Stimulated activated CD8-positive, alpha-beta memory T cell treated with anti-CD3 and anti-CD28 coated beads, Interleukin-4, amount 100 ng/mL, for 48 hours (primary cell): ENCODE measurements at regions not wholly inside any gene's neighbourhood (a gene's known extent, or its start where the extent isn't known, plus 50 kb on each side); places are given as distances from the start of the nearest gene placed in this dataset.
"Not testable (repeated sequence)": the region's sequence is repeated elsewhere in the genome, so short reads cannot be mapped to it uniquely, and the experiment has no call there.

Experiments used
- DNase-seq: peaks from one replicate; pipeline ENCODE4 v3.0.0-alpha.2; 2020

DNA sequence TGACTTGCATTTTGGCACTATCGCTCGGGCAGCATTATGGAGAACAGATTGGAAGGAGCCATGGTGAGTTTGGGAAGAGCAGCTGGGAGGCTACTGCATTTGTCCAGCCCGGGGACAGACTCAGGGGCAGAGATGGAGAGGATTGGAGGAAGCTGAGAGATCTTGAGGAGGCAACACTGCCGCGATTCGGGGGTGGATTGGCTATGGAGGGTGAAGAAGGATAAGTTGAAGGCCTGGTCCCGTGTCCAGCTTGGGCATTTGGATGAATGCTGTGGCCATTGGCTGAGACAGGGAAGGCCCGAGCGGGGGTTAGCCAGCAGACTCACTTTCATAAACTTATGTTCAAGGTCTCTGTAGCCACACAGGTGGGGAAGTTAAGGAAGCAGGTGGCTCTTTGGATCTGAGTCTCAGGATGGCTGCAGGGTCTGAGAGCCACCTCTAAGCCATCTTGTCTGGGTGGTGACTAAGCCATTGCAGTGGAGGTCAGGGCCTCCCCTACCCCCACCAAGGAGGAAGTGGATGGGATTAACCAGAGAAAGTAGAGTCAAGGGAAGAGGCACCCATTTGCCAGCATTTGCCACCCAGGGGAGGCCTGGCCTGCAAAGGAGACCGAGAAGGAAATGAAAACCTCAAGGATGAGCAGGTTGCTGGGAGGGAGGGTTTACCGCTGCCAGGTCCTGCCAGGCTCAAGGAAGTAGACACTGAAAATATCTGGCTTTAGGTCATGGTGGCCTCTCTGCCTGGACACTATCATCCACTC lies 144.0 kb upstream of the TLE3 start:
- no peak for DNase-seq

DNA sequence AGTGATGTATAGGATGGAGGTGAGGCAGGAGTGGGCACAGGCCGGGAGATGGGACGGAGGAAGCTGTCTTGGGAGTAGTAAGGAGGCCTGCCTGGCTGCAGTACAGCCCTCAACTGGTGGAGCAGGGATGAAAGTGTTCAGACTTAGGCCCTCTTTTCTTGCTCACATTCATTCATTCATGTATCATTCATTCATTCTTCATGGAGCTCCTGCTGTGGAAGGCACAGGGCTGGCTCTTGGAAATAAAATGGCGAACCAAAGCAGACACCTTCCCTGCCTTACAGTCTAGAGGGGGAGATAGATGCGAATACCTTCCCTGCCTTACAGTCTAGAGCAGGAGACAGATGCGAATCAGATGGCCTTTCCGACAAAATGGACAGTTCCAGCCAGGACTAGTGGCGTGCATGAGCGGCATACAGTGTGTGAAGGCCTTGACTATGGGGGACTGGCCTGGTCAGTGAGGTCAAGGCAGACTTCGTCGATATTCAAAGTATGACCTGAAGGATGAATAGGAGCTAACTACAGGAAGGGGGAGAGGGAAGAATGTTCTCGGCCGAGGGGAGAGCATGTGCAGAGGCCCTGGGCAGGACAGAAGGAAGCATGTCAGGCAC lies 143.2 kb upstream of the TLE3 start:
- DNase-seq, result no peak

DNA sequence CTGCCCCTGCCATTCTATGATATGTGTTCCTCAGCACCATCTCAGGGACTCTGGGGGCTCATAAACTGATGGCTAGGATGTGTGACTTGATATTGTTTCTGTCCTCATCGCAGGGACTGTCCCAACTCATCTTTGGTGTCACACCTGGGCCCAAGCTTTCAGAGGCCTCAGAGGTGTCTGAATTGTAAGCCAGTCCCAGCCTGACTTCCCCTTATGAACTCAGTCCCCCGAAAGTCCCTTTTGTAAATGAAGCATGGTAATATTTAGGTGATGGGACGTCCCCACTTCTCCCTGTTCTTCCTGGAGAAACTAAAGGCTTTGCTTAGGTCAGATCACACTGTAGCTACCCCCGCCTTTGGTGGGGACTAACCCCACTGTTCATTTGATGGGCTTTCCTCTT lies 142.4 kb upstream of the TLE3 start:
- DNase-seq, result no peak

DNA sequence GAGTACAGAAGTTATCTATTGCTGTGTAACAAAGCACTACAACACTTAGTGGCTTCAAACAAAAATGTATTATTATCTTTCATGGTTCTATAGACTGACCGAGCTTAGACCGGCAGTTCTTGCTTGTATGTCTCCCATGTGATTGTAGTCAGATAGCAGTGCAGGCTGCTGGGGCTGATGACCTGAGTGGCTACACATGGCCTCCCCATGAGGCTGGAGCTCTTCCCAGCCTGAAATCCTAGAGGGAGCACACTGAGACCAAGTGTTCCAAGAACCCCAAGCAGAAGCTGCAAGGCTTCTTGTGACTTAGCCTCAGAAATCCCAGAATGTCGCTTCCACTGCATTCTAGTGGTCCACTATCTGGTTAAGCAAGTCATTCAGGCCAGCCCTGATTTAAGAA lies 141.2 kb upstream of the TLE3 start:
- no peak for DNase-seq

DNA sequence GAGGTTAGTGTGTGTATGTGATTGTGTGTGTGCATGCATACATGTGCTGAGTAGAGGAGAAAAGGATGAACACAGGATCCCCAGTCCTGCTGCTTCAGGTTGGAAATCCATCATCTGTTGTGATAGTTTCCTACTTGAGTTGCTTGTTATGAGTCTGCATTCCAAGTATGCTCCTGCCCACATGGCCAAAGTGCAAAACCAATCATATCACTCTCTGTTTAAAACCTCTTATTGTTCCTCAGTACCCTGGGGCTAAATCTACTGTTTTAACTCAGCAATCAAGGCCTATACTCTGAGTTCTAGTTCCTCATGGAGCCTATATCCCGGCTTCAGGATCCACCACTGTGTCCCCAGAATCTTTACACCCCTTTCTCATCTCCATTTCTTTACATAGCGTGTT lies 139.9 kb upstream of the TLE3 start:
- no peak for DNase-seq

DNA sequence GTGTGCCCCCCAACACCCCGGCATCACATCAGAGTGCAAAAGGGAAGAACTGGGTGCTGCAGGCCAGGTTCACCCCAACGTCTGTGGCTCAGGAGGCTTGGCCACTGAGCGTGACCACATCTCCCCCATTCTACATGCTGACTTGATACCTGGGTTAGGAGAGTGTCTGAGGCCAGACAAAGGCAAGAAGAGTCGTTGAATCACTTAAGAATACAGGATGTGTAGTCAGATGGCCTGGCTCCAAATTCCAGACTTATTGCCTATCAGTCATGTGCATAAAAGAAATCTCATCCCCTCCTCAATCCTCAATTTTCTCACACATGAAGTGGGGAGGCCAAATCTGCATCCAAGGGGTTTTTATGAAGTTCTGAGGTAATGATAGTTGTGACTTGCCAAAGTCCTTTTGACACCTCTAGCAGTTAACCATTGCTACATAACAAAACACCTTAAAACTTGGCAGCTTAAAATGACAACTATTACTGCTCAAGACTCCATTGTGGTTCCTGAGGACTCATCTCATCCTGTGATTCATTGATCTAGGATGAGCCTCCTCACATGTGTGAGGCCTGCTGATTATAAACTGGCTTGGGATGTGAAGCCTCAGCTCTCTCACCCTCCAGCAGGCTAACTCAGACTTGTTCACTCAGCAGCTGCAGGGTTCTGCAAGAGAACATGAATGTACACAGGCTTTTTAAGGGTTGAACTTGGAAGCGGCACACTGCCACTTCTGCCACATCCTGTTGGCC lies 138.8 kb upstream of the TLE3 start:
- DNase-seq, result no peak

DNA sequence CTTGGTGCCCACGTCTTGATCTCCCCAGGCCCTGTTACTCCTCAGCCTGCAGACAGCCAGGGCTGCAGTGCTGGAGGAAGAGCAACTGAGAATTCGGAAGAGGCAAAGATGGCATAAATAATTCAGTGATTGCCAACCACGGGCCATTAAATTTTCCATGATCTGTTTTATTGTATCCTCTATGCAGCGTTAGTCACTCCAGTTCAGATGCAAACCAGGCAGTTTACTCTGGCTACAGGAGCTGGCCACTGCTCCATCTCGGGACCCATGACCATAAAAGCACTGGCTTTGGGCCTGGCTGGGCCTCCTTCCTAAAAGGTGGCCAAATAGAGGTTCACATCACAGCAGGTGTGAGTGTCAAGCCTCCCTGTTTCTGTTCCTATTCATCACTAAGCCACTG lies 137.6 kb upstream of the TLE3 start:
- no peak for DNase-seq

DNA sequence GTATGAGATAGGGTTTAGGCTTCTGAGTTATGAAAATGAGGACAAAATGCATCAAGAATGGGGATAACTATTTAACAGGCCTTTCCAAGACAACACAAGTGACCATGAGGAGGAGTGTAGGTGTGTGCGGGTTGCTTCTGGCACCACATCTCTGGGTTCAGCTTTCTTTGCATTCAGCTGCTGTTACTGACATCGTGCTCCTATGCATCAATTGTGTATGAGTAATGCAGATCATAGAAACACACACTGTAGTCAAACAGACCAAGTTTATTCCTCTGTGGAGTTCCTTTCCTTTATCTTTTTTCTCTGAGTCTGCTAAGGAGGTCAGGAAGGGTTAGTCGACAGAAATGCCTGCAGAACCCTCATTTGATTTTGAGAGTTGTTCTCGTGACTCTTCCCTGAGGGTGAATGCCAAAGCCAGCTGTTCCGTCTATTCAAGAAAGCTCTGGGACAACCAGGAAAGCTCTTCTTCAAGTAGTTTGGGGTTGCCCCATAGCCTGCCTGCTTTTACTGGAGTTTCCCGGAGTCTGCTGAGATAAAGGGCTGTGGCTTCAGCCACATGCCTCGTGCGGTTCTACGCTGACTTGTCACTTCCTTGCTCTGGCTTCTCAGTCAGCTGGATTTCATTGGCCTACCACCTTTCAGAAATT lies 136.7 kb upstream of the TLE3 start:
- DNase-seq, result no peak

DNA sequence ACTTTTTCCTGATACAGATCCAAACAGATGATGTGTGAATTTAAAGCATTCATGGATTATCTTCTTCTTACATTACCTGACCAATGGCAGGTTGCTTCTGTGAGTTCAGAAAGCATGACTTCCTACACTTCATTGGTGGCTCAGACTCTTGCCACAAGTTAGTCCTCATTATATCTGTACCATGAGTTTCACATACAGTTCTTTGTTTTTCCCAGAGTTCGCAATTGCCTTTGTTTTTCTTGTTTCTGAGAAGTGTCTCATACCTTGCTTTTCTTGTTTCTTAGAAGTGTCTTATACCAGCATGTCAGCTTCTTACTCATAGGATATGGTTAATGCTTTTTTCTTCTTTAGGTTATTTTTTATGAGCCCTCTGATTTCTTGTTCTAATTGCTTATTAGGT lies 133.8 kb upstream of the TLE3 start:
- DNase-seq, result no peak

DNA sequence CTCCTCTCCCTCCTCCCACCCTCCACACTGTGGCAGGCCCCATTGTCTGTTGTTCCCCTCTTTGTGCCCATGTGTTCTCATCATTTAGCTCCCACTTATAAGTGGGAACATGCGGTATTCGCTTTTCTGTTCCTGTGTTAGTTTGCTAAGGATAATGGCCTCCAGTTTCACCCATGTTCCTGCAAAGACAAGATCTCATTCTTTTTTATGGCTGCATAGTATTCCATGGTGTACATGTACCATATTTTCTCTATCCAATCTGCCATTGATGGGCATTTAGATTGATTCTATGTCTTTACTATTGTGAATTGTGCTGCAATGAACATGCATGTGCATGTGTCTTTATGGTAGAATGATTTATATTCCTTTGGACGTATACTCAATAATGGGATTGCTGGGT lies 130.2 kb upstream of the TLE3 start:
- not testable (repeated sequence) for DNase-seq

DNA sequence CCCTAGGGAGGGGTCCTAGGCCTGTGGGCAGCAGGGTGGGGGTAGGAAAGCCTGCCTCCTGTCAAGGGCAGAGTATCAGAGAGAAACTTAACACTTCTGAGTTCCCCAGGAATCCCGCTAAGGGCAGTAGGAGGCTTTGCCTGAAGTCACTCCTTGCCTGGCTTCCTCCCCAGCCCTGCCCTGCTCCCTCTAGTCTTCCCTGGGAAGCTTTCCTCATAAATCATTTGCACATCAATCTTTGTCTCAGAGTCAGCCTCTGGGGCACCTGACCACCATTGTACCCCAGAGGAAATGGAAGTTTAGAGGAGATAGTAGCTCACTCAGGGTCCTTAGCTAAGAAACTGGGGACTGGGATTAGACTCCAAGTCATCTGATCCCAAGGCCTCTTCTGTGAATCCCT lies 129.4 kb upstream of the TLE3 start:
- DNase-seq, result no peak

DNA sequence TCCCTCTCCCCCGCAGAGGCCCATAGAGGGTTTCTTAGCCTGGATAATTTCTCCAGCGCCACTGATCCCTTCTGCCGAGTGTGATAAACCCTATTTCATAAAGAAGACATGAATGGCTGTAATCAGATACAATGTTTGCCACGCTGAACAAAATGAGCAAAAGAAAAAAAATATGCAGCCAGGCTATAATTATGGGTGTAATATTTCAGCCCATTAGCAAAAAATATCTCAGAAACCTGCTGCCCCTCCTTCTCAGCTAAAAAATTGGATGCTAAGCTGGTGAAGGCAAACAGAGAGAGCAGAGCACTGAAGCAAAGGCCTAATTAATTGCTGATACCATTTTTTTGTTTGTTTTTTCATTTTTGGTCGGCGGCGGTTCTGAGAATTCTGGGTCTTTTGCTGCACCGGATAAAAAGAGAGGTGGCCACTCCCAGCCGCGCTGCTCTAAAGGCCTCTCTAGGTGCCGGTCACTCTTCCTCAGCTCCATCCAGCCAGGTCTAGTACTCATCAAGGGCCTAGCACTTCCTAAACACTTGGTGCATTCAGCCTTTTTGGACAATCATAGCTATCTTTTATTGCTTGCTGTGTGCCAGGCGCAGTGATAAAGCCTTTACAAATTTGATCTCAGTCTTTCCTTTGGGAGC lies 128.7 kb upstream of the TLE3 start:
- DNase-seq, result no peak

DNA sequence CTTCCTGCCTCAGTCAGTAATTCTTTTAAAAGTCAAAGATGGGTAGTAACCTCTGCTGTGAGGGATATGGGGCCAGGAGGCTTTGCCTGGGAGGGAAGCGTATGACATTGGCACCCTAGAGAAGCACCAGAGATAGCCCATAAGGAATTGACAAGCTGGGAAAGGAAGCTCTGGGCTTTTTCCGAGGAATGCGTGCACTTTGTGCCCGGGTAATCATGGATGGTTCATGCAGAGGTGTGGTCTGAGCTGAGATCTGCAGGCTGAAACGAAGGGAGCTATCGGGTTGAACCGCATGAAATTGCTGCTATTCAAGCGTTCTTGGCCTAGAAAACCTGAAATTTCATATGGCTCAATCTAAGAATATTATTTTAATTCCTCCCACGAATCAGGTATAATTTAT lies 127.7 kb upstream of the TLE3 start:
- DNase-seq, result no peak

DNA sequence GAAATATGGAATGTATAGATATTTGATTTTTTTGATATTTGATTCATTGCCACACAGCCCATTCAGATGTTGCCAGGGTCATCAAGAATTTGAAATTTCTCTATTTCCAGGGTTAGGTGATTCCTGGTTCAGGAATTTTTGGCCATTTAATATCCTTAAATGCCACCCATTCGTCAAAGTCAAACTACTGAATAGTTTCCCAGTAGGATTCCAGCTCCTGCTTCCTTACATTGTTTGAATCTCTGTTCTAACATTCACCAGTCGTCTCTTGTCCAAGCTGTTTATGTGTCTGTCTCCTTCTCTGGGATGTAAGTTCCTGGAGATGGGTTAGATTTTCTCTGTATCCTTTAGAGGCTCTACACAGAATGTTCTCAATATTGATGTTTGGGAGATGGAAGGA lies 124.9 kb upstream of the TLE3 start:
- no peak for DNase-seq

DNA sequence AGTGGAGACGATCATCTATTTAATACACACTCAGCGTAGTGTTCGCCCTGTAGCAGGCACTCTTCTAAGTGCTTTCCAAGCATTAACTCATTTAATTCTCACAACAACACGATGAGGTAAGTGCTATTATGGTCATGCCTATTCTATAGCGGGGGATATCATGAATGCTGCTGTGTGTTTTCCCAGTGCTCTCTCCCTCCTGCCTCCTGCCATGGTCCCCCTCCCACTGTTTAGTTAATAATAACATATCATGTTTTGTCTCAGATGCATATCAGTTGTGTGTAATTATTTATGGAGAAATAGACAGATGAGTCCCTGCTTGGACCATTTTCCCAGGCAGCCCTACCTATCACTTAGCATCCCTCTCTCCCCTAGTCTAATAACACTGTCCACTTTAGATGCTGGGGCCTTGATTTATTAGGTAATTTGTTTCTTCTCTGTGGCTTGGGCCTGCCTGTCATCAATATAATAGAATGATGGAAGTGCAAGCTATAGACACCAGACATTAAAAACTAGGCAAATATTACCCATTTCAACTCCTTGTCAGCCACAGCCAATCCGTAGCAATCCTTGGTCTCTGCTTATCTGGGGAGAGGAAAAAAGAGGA lies 122.9 kb upstream of the TLE3 start:
- DNase-seq, result no peak

DNA sequence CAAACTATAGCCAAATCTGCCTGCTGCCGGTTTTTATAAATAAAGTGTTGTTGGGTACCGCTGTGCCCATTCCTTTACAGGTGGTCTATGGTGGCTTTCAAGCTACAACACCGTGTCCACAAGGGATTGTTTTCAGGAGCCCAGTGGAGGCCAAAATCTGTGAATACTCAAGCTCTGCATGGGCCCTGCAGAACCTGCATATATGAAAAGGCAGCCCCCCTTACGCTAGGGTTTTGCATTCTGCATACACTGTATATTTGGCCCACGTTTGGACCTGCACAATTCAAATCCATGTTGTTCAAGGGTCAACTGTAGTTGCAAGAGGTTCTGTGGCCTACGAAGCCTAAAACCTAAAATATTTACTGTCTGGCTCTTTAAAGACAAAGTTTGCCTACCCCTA lies 122.2 kb upstream of the TLE3 start:
- no peak for DNase-seq

DNA sequence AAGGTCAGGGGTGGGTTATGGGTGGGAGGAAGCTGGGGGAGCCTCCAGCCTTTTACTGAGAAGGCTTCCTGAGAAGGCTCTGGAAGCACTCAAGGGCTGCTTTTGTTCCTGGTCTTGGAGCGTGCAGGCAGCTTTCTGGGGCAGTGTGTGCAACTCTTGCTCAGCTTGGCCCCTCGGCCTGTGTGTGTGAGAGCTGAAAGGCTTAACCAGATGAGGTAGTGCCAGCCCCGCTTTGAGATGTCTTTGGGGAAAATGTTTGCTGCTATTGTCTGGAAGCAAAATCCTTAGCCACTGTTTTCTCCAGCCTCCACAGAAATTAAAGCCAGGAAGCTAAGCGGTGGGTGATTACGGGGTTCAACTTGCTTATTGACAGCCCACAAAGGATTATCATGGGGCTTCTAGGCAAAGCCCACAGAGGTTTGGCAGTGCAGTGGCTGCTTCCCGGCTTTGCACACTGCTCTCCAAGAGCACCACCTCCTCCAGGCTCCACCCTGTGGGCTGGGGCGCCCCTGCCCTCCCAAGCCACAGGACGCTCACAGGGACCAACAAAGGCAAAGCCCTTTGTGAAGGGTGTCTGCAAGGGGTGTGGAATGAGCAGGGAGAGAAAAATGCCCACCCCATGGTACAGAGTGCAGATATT lies 121.7 kb upstream of the TLE3 start:
- DNase-seq, result no peak

DNA sequence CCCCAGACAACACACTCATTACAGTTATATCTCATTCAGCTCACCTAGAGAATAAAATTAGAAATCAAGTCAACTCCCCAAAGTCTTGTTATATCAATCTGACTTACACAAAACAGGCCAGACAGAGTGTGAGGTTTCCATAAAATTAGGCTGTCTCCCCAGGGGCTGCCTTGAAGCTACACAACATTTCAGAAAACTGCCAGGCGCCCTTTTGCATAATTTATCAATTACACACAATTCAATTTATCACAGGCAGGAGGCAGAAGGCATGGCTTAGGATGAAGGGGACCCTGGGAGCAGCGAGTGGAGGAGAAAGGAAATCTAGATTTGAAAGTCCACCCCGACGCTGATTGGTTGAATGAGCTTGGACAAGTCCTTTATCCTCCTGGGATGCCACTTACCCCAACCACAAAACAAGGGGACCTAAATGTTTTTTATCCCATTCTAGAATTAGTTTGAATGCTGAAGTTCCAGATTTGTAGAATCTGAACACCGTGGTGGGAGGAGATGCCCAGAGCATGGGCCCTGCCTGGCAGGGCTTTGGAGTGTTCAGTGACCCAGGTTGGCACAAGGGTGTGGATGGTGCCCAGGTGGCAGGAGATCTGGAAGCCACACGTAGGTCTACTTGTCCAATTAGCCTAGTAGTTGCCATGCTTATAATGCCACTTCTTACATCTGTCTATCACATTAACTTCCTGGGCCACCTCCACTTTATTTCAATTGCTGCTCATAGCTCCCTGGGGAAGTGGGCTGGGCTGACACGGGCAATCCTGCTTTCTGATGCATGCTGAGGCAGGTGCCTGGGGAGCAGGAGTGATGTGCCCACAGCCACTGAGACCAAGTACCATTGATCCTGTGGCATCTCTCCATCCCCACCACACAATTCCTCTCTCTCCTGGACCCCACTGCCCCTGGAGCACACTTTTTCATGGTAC lies 119.8 kb upstream of the TLE3 start:
- no peak for DNase-seq

DNA sequence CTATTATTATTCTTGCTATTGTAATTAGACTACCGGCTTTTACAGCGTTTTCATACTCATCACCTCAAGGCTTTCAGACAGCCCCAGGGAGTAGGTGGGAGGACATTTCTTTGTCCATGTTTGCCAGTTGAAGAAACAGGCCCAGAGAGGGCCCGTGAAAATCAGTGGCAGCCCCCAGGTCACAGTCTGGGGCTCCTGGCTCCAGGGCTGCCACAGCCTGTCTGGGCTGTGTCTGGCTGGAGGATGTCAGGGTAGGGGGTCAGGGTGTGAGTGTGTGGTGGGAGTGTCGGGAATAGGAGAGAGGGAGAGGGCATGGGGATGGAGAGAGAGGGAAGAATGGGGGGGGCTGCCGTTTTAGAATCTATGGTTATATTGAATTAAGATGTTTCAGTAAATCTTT lies 118.2 kb upstream of the TLE3 start:
- DNase-seq, result no peak

DNA sequence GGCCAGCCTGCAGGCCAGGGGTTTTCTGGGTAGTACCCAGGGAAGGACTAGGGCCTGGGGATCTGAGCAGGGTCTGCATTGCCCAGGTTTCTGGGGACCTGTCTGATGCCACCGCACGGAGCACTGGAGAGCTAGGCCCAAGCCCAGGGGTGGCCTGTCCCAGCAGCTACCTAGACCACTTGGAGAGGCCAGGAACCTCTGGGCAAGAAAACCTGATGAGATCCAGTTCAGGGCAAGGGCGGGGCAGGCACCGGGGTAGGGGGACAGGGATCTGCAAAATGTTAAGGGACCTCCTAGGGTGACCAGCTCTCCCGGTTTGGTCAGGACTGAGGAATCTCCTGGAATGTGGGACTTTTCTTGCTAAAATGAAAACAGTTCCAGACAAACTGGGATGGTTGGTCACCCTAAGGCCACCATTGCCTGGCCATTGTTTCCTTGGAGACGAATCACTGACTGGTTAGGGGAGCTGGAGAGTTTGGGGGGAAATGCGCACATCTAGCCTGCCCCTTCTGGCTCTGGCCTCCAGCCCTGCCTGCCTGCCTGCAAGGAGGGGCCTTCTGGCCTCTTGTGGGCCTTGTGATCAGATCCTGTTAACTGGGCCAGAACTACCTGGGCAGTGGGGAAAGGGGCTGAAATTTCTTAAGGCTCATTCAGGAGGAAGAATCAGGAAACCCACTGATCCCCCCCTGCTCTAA lies 117.4 kb upstream of the TLE3 start:
- no peak for DNase-seq

DNA sequence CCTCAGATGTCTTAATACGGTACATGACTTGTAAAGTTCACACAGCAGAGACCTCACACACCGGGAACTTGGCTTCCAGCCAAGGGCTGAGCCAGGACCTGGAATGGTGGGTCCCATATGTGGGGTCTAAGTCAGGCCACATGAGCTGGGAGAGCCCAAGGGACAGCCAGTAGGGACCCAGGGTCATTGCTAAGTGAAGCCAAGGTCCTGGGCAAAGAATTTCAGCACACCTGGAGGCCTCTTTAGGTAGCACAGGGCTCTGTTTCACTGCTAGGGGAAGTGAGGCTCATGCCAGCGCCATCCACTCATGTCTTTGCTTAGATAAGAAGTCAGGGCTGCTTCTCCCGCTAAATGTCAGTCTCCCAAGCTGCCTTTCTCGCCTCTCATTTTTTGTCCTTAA lies 116.6 kb upstream of the TLE3 start:
- no peak for DNase-seq
